CD4-positive, alpha-beta T cell (primary cell): ENCODE measurements at regions not wholly inside any gene's neighbourhood (a gene's known extent, or its start where the extent isn't known, plus 50 kb on each side); places are given as distances from the start of the nearest gene placed in this dataset.

Experiments used
- ATAC-seq: fragments of 200-7000 bp; cut with Tn5 transposase; one replicate; pipeline ENCODE4 v1.10.0; 2022; ENCODE audit warnings: mild to moderate bottlenecking; ENCODE audit not compliant: poor library complexity
- CTCF ChIA-PET: fragments of 350-600 bp; sonication (Branson Sonifier 250); formaldehyde crosslinking; loops from one replicate; lab custom pipeline; 2021; ENCODE audit warnings: antibody characterized with exemption, inconsistent platforms; lab: Charles Lee
- POLR2A ChIA-PET: fragments of 350-600 bp; sonication (Branson Sonifier 250); formaldehyde crosslinking; loops from one replicate; lab custom pipeline; 2021; ENCODE audit warnings: antibody characterized with exemption, inconsistent platforms; lab: Charles Lee
- DNase-seq, 14 experiments: peaks; one replicate each; pipeline ENCODE4 v3.0.0-alpha.2; 2013 to 2020; ENCODE audit warnings: mixed read lengths in 2 of 14
- H3K27ac ChIP-seq, 2 donors: one replicate each; pipeline versions ENCODE4 v1.5.1 to v1.7.0; 2013; ENCODE audit warnings: low read length in 2 of 2, low read depth in 1 of 2, mild to moderate bottlenecking in 1 of 2
- H3K27me3 ChIP-seq, 2 experiments: 1 replicate in 1 of 2; 2 replicates in 1 of 2; pipeline versions ENCODE4 v1.6.1 to v1.7.0; 2013; ENCODE audit warnings: low read length in 2 of 2, control low read depth in 1 of 2, mild to moderate bottlenecking in 1 of 2, moderate library complexity in 1 of 2; ENCODE audit not compliant: insufficient read depth in 2 of 2, control insufficient read depth in 1 of 2
- H3K36me3 ChIP-seq: one replicate; pipeline ENCODE4 v1.6.1; 2013; ENCODE audit warnings: low read length, control low read depth; ENCODE audit not compliant: insufficient read depth
- H3K4me1 ChIP-seq: one replicate; pipeline ENCODE4 v1.6.1; 2013; ENCODE audit warnings: low read length, control low read depth; ENCODE audit not compliant: insufficient read depth
- H3K4me3 ChIP-seq: one replicate; pipeline ENCODE4 v1.5.1; 2013; ENCODE audit warnings: mild to moderate bottlenecking, low read length, moderate library complexity
- H3K9me3 ChIP-seq, 2 experiments: 1 replicate in 1 of 2; 2 replicates in 1 of 2; pipeline versions ENCODE4 v1.6.1 to v1.7.0; 2013; ENCODE audit warnings: low read length in 2 of 2, mild to moderate bottlenecking in 2 of 2, control low read depth in 1 of 2, moderate library complexity in 1 of 2; ENCODE audit not compliant: control insufficient read depth in 1 of 2, insufficient read depth in 1 of 2
- H3K27ac Mint-ChIP-seq: one replicate; pipeline ENCODE4 v1.8.0; 2020; ENCODE audit warnings: mixed read lengths
- H3K27me3 Mint-ChIP-seq: one replicate; pipeline ENCODE4 v1.8.0; 2021; ENCODE audit warnings: mixed read lengths
- H3K36me3 Mint-ChIP-seq: one replicate; pipeline ENCODE4 v1.8.0; 2021; ENCODE audit warnings: low read depth, mixed read lengths
- H3K4me1 Mint-ChIP-seq: one replicate; pipeline ENCODE4 v1.8.0; 2021; ENCODE audit warnings: low read depth, mixed read lengths
- H3K4me3 Mint-ChIP-seq: one replicate; pipeline ENCODE4 v1.8.0; 2020; ENCODE audit warnings: mild to moderate bottlenecking, mixed read lengths
- H3K9me3 Mint-ChIP-seq: one replicate; pipeline ENCODE4 v1.8.0; 2020; ENCODE audit warnings: mixed read lengths
- CTCF ChIP-seq: fragments of 200-600 bp; IDR thresholded peaks from one replicate; pipeline ENCODE4 v1.8.0; 2022; ENCODE audit warnings: antibody characterized with exemption, mild to moderate bottlenecking
- intact Hi-C, 2 experiments: fragments of 100-400 bp; cut with DNase I in 1 of 2; cut with micrococcal nuclease in 1 of 2; formaldehyde crosslinking; loops; one replicate each; pipeline versions ENCODE4 v1.15.1 to v1.9.0; 2023 to 2025; cut with DNase I, micrococcal nuclease

DNA sequence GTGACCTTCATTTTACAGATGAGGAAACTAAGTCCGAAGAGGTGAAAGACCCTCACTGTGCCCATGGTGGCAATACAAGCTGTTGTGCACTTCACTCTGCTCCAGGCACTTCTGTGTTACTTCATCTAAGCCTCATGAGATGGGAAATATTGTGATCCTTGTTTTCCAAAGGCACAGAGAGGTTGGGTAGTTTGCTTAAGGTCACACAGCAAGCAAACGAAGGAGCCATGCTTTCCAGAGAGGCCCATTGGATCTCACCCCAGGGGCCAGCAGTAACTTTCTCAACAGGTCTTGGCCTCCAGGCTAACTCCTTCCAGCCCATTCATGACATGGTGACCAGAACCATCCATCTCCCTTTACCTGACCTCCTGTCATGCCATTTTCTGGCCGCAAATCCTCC is 332.8 kb downstream of the MN1 start:
- Mint-ChIP-seq H3K4me1 (no peaks in the 10 kb centered on the region), H3K27me3 (peaks cover 6% of the 10 kb centered on the region), H3K4me3 (no peak overlapping the region), H3K9me3 (no peaks in the 10 kb centered on the region), H3K36me3 (no peaks in the 10 kb centered on the region), H3K27ac (no peak overlapping the region)
- no peak overlapping the region for H3K27ac ChIP-seq
- no peak overlapping the region for H3K4me3 ChIP-seq
- peaks cover 0 to 5% of the 10 kb centered on the region in 2 experiments for H3K27me3 ChIP-seq
- ATAC-seq (no peak), DNase-seq (no peak)
- TF ChIP-seq CTCF = no peak
- CTCF ChIA-PET = no interaction called here
- POLR2A ChIA-PET = no interaction called here
- H3K36me3 ChIP-seq = no peaks in the 10 kb centered on the region
- intact Hi-C loops = no loop called here
- peaks cover 0 to 7% of the 10 kb centered on the region in 2 experiments for H3K9me3 ChIP-seq
- no peaks in the 10 kb centered on the region for H3K4me1 ChIP-seq

DNA sequence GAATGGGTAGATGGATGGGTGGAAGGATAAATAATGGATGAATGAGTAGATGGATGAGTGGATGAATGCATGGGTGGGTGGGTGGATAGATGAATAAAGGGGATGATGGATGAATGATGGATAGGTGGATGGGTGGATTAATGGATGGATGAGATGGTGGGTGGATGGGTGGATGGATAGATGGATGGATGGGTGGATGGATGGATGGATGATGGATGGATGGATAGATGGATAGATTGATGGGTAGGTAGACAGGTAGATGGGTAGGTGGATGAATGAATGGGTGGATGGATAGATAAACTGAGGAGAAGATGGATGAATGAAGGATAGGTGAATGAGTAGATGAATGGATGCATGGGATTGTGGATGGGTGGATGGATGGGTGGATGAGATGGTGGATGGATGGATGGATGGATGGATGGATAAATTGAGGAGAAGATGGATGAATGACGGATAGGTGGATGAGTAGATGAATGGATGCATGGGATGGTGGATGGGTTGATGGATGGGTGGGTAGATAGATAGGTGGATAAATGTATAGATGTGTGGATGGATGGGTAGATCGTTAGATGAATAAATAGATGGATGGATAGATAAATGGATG is 331.3 kb downstream of the MN1 start:
- no peaks in the 10 kb centered on the region for H3K4me1 ChIP-seq
- ATAC-seq (no peak), DNase-seq (no peak)
- Mint-ChIP-seq H3K4me1 (no peaks in the 10 kb centered on the region), H3K27me3 (no peaks in the 10 kb centered on the region), H3K9me3 (no peaks in the 10 kb centered on the region), H3K36me3 (no peaks in the 10 kb centered on the region), H3K27ac (no peak overlapping the region), H3K4me3 (no peak overlapping the region)
- no peaks in the 10 kb centered on the region for H3K36me3 ChIP-seq
- H3K9me3 ChIP-seq = peaks cover 0 to 4% of the 10 kb centered on the region in 2 experiments
- no peak overlapping the region for H3K27ac ChIP-seq
- POLR2A ChIA-PET = no interaction called here
- intact Hi-C loops = no loop called here
- CTCF ChIA-PET = no interaction called here
- H3K27me3 ChIP-seq = peaks cover 0 to 5% of the 10 kb centered on the region in 2 experiments
- H3K4me3 ChIP-seq = no peak overlapping the region
- TF ChIP-seq CTCF = no peak

GRCh38 chr22:27472975-27473374 is 328.6 kb downstream of the MN1 start:
- Histone ChIP-seq H3K4me1 (no peaks in the 10 kb centered on the region), H3K27ac (no peak overlapping the region), H3K9me3 (peaks cover 0 to 4% of the 10 kb centered on the region in 2 experiments), H3K36me3 (no peaks in the 10 kb centered on the region), H3K27me3 (peaks cover 0 to 5% of the 10 kb centered on the region in 2 experiments), H3K4me3 (no peak overlapping the region)
- Mint-ChIP-seq H3K4me3 (no peak overlapping the region), H3K36me3 (no peaks in the 10 kb centered on the region), H3K4me1 (no peaks in the 10 kb centered on the region), H3K27me3 (no peaks in the 10 kb centered on the region), H3K9me3 (no peaks in the 10 kb centered on the region), H3K27ac (no peak overlapping the region)
- ChIA-PET CTCF (no interaction called here), POLR2A (no interaction called here)
- intact Hi-C loops = no loop called here
- no peak for ATAC-seq
- no peak for DNase-seq
- no peak for TF ChIP-seq CTCF
